ENCODE measurements at regions not wholly inside any gene's neighbourhood (a gene's known extent, or its start where the extent isn't known, plus 50 kb on each side); places are given as distances from the start of the nearest gene placed in this dataset.
"Not testable (repeated sequence)": the region's sequence is repeated elsewhere in the genome, so short reads cannot be mapped to it uniquely, and the experiment has no call there.

- Mint-ChIP-seq H3K4me3 (no peak overlapping the region), H3K9me3 (peaks cover 14% of the 10 kb centered on the region), H3K27me3 (no peaks in the 10 kb centered on the region), H3K36me3 (no peaks in the 10 kb centered on the region), H3K4me1 (no peaks in the 10 kb centered on the region), H3K27ac (no peak overlapping the region)
- ATAC-seq (ENCODE audit: low read depth) (no peak), DNase-seq (no peak)
- POLR2A ChIA-PET, result no interaction called here
Observed at GRCh38 chr9:81445331-81445921, 243.9 kb downstream of the TLE1 start.

- H3K27me3 Mint-ChIP-seq, result no peaks in the 10 kb centered on the region
- no peaks in the 10 kb centered on the region for H3K4me1 Mint-ChIP-seq
- ATAC-seq (ENCODE audit: low read depth) (no peak), DNase-seq (no peak)
- POLR2A ChIA-PET, result no interaction called here
- peaks cover 9% of the 10 kb centered on the region for H3K9me3 Mint-ChIP-seq
- no peak overlapping the region for H3K27ac Mint-ChIP-seq
- no peaks in the 10 kb centered on the region for H3K36me3 Mint-ChIP-seq
- H3K4me3 Mint-ChIP-seq, result no peak overlapping the region
Observed at GRCh38 chr9:81431641-81432040, 257.7 kb downstream of the TLE1 start.

DNA sequence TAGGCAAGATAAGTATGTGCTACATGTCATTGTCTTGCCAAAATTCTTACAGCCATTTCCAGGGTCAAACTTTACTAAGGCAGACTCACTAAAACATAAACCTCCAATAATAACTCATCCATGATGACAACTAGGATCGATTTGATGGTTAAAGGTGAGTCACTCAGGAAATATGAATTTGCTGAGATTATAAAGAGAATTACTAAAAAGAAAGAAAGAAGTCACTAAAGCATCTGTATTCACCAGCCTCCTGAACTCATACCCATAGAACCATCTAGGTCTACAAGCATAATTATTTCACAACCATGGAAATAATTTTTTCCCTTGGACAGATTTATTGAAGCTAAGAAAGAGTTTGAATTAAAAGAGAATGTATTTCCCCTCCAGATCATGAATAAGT, 258.6 kb downstream of the TLE1 start:
- Mint-ChIP-seq H3K9me3 (peaks cover 12% of the 10 kb centered on the region), H3K4me1 (no peaks in the 10 kb centered on the region), H3K36me3 (no peaks in the 10 kb centered on the region), H3K27me3 (no peaks in the 10 kb centered on the region), H3K4me3 (no peak overlapping the region), H3K27ac (no peak overlapping the region)
- no peak for ATAC-seq (ENCODE audit: low read depth)
- POLR2A ChIA-PET, result no interaction called here
- DNase-seq, result no peak

- DNase-seq (no peak), ATAC-seq (ENCODE audit: low read depth) (no peak)
- Mint-ChIP-seq H3K9me3 (peaks cover 12% of the 10 kb centered on the region), H3K27ac (no peak overlapping the region), H3K36me3 (no peaks in the 10 kb centered on the region), H3K27me3 (no peaks in the 10 kb centered on the region), H3K4me3 (no peak overlapping the region), H3K4me1 (no peaks in the 10 kb centered on the region)
- POLR2A ChIA-PET, result no interaction called here
Observed at GRCh38 chr9:81427870-81428269, 261.5 kb downstream of the TLE1 start.

DNA sequence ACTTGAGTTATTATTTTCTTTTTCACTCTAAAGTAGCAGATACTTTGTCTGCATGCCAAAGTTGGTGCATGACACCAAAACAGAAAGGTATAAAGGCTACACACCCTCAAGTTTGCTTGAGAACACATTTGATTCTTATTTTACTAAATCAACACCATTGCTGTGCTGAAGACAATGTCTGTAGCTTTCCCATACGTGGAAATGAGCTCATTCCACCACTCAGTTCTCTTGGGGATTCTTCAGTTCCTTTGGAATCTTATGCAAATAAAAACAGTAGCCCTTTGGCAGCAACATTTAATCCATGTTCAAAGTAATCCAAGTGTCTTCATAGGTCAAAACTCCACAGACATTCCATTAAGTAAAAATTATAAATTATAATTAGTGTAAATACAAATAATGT, 264.9 kb downstream of the TLE1 start:
- no peaks in the 10 kb centered on the region for H3K4me1 Mint-ChIP-seq
- peaks cover 11% of the 10 kb centered on the region for H3K9me3 Mint-ChIP-seq
- H3K27ac Mint-ChIP-seq, result no peak overlapping the region
- H3K4me3 Mint-ChIP-seq, result no peak overlapping the region
- DNase-seq, result no peak
- no peaks in the 10 kb centered on the region for H3K36me3 Mint-ChIP-seq
- no peak for ATAC-seq (ENCODE audit: low read depth)
- POLR2A ChIA-PET, result no interaction called here
- no peaks in the 10 kb centered on the region for H3K27me3 Mint-ChIP-seq

- POLR2A ChIA-PET, result no interaction called here
- Mint-ChIP-seq H3K4me3 (no peak overlapping the region), H3K9me3 (peaks cover 11% of the 10 kb centered on the region), H3K27me3 (no peaks in the 10 kb centered on the region), H3K36me3 (no peaks in the 10 kb centered on the region), H3K4me1 (no peaks in the 10 kb centered on the region), H3K27ac (no peak overlapping the region)
- DNase-seq, result no peak
- no peak for ATAC-seq (ENCODE audit: low read depth)
Observed at GRCh38 chr9:81423589-81424326, 265.6 kb downstream of the TLE1 start.

- POLR2A ChIA-PET, H3K4me3 Mint-ChIP-seq: not testable (repeated sequence)
Observed at GRCh38 chr9:81421090-81421489, 268.3 kb downstream of the TLE1 start.

DNA sequence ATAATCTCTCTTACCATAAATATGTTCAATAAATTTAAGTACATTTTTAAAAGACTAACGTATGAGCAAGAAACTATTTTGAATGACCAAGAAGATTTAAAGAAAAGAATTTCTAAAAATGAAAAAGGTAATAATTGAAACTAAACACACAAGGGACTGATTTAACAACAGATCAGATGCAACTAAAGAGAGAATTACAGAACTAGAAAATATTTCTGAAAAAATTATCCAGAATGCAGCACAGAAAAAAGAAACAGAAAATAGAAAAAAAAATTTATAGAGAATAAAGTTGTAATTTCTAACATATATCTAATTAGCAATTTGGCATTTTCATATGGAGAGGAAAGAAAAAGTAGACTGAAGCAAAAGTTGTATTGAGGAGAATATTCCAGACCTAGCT, 269.3 kb downstream of the TLE1 start:
- Mint-ChIP-seq H3K27me3 (no peaks in the 10 kb centered on the region), H3K27ac (no peak overlapping the region), H3K4me1 (no peaks in the 10 kb centered on the region), H3K36me3 (no peaks in the 10 kb centered on the region), H3K9me3 (peaks cover 4% of the 10 kb centered on the region), H3K4me3 (no peak overlapping the region)
- no peak for DNase-seq
- no peak for ATAC-seq (ENCODE audit: low read depth)
- POLR2A ChIA-PET, result no interaction called here

More at GRCh38 chr9:81421090-81421489, 268.3 kb downstream of the TLE1 start:
- H3K27me3 Mint-ChIP-seq; H3K27ac Mint-ChIP-seq; H3K9me3 Mint-ChIP-seq; DNase-seq; H3K36me3 Mint-ChIP-seq; ATAC-seq (ENCODE audit: low read depth); H3K4me1 Mint-ChIP-seq: not testable (repeated sequence)

DNA sequence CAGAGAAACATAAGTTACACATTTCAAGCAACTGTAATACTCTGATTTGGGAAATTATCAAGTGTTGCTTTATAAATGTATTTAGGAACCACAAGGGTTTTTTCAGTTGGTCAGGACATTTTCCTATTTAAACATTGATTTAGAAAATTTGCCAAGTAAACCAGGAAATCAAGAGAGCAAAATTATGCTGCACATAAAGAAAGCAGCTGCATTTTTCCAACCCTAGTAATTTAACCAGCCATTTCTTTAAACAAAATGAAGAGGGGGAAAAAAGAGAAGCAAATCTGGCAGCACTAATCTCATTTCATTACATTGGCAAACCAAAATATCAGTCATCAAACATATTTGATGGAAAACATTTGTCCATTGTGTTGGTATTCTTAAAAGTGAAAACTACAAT, 271.4 kb downstream of the TLE1 start:
- Mint-ChIP-seq H3K9me3 (peaks cover 4% of the 10 kb centered on the region), H3K36me3 (no peaks in the 10 kb centered on the region), H3K4me3 (no peak overlapping the region), H3K4me1 (no peaks in the 10 kb centered on the region), H3K27ac (no peak overlapping the region), H3K27me3 (no peaks in the 10 kb centered on the region)
- ATAC-seq (ENCODE audit: low read depth) (no peak), DNase-seq (no peak)
- POLR2A ChIA-PET, result no interaction called here

DNA sequence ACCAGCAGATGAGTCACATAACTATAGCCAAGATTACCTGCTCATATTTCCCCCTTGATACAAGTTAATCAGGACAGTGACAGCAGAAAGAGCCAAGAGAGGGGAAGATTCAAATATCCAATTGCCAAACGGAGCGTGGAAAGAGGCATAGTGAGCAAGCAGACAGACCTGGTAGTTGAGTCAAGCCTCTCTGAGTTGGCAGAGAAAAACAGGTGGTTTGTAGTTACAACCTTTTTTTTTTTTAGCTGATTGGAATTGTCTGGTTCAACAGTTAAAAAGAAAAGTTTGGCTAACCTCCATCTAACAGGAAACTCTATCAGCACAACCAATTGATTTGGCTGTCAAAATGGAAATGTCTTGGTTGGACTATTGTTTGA, 272.1 kb downstream of the TLE1 start:
- ATAC-seq (ENCODE audit: low read depth) (no peak), DNase-seq (no peak)
- no peaks in the 10 kb centered on the region for H3K4me1 Mint-ChIP-seq
- no peak overlapping the region for H3K27ac Mint-ChIP-seq
- H3K27me3 Mint-ChIP-seq, result no peaks in the 10 kb centered on the region
- H3K9me3 Mint-ChIP-seq, result peaks cover 4% of the 10 kb centered on the region
- no peak overlapping the region for H3K4me3 Mint-ChIP-seq
- POLR2A ChIA-PET, result no interaction called here
- no peaks in the 10 kb centered on the region for H3K36me3 Mint-ChIP-seq

DNA sequence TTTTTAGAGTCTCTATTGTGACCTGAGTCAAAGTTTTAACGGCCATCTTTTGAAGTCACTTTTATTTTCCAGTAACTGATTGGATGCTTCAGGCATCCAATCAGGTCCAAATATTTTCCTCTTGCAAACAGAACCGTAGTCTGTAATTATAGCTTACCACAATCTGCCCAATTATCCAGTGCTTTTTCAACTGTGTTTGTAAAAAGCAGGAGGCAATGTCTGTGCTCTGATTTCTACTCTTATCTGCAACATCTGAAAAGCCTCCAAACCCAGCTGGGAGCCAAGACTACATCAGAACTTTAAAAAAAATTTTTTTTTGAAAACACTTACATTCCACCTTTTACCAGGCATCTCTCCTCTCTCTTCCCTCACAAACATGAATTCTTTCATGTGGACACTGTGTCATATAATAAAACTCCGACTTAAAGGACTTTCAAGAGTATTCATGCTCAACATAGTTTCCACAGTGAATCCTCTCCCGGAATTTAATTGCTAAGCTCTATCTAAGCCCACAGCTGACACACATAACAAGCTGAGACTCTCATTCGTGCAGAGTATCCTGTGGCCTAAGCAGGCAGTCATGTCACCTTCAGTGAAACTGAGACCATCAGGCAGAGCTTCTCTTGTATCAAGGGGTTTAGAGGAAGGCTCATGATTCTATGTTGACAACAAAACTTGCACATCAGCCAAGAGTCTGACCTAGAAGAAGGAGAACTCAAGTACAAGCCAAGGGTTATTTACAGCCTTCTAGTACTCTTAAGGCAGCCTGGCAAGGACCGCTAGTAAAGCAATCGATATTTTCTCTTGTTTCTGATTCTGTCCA, 272.7 kb downstream of the TLE1 start:
- ATAC-seq (ENCODE audit: low read depth) (no peak), DNase-seq (no peak)
- POLR2A ChIA-PET, result no interaction called here
- Mint-ChIP-seq H3K27me3 (no peaks in the 10 kb centered on the region), H3K9me3 (peaks cover 4% of the 10 kb centered on the region), H3K36me3 (no peaks in the 10 kb centered on the region), H3K27ac (no peak overlapping the region), H3K4me1 (no peaks in the 10 kb centered on the region), H3K4me3 (no peak overlapping the region)

DNA sequence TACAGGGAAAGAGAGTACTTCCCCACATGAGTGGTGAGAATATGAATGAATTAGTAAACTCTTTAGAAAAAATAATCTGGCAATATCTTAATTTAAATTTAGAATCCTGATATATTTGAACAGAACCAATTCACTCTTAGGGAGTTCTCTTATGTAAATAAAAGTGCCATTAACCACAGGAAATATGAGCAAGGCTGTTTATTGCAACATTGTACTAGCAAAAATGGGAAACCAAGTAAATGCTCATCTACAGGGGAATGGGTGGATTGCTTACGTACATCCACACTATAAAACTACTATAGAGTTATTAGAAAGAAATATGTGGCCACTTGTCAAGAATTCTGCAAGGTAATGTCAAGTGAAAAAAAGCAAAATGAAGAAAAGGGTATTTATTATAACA, 274.5 kb downstream of the TLE1 start:
- H3K36me3 Mint-ChIP-seq, result no peaks in the 10 kb centered on the region
- no peak overlapping the region for H3K27ac Mint-ChIP-seq
- ATAC-seq (ENCODE audit: low read depth) (no peak), DNase-seq (no peak)
- H3K4me3 Mint-ChIP-seq, result no peak overlapping the region
- H3K9me3 Mint-ChIP-seq, result no peaks in the 10 kb centered on the region
- H3K27me3 Mint-ChIP-seq, result no peaks in the 10 kb centered on the region
- no peaks in the 10 kb centered on the region for H3K4me1 Mint-ChIP-seq
- POLR2A ChIA-PET, result no interaction called here

- POLR2A ChIA-PET, result no interaction called here
- ATAC-seq (ENCODE audit: low read depth), result no peak
- H3K4me1 Mint-ChIP-seq, result no peaks in the 10 kb centered on the region
- H3K4me3 Mint-ChIP-seq, result no peak overlapping the region
- no peak overlapping the region for H3K27ac Mint-ChIP-seq
- no peaks in the 10 kb centered on the region for H3K36me3 Mint-ChIP-seq
- no peaks in the 10 kb centered on the region for H3K27me3 Mint-ChIP-seq
- no peak for DNase-seq
- H3K9me3 Mint-ChIP-seq, result no peaks in the 10 kb centered on the region
Observed at GRCh38 chr9:81411961-81412360, 277.4 kb downstream of the TLE1 start.

DNA sequence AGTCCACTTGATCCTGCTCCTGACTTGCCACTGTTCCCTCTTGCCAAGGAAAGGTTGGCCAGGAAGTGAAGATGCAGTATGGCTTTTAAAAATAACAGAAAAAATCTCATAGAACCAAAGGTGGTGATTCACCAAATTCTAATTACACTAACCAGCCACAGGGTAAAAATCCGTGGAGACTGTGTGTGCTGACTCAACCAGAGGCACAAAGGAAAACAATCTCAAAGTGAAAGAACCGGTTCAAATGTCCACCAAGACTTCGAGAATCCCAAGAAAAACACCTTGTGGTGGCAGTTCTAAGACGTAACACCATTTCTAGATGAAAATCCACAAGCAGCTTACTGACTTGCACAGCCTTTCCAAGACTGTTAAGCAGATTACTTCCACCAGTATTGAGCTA, 279.1 kb downstream of the TLE1 start:
- Mint-ChIP-seq H3K4me3 (no peak overlapping the region), H3K27ac (no peak overlapping the region), H3K4me1 (no peaks in the 10 kb centered on the region), H3K36me3 (no peaks in the 10 kb centered on the region), H3K27me3 (no peaks in the 10 kb centered on the region), H3K9me3 (no peaks in the 10 kb centered on the region)
- POLR2A ChIA-PET, result no interaction called here
- no peak for ATAC-seq (ENCODE audit: low read depth)
- no peak for DNase-seq

Measured in activated naive CD8-positive, alpha-beta T cell treated with anti-CD3 and anti-CD28 coated beads, Interleukin-2, amount 10 ng/mL, durations not matched to agents 7 days and 5 days (primary cell).